Fibroblast of mammary gland (primary cell): ENCODE measurements at regions not wholly inside any gene's neighbourhood (a gene's known extent, or its start where the extent isn't known, plus 50 kb on each side); places are given as distances from the start of the nearest gene placed in this dataset.

Source experiments
- DNase-seq: peaks from one replicate; pipeline ENCODE4 v3.0.0-alpha.2; 2010; ENCODE audit warnings: low read depth
- H3K4me3 ChIP-seq: 2 replicates; pipeline ENCODE4 v1.5.1; 2011; ENCODE audit warnings: low read depth, mild to moderate bottlenecking, low read length, moderate library complexity; ENCODE audit not compliant: control insufficient read depth
- TF ChIP-seq, protein P1 (sequence below): conservative IDR thresholded peaks from 2 replicates; pipeline ENCODE4 v1.5.1; 2011; ENCODE audit warnings: low read depth, low read length, inconsistent platforms; ENCODE audit not compliant: control insufficient read depth, insufficient read depth

DNA sequence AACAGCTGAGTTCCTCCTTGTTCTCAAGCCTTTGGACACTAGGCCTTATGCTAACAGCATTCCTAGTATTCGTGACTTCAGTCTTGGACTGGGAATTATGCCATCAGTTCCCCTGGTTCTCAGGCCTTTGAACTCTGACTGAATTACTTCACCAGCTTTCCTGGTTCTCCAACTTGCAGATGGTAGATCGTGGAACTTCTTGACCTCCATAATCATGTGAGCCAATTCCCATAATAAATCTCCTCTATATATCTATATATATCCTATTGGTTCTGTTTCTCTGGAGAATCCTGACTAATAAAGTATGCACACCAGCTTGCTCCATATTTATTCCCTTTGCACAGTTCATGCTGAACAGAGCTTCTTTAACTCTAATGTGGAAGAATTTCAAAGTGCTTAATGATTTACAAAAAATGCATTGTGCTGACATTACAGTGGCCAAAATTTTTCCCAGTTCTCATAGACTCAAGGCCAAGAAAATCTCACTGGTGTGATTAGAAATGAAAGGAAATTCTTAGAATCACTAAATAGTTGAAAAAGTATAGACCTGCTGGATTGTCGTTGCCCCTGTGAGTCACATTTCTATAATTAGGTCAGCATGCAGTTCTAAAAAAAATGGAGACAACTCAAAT lies 462.9 kb upstream of the ADAMTS5 start:
- TF ChIP-seq, protein P1, sequence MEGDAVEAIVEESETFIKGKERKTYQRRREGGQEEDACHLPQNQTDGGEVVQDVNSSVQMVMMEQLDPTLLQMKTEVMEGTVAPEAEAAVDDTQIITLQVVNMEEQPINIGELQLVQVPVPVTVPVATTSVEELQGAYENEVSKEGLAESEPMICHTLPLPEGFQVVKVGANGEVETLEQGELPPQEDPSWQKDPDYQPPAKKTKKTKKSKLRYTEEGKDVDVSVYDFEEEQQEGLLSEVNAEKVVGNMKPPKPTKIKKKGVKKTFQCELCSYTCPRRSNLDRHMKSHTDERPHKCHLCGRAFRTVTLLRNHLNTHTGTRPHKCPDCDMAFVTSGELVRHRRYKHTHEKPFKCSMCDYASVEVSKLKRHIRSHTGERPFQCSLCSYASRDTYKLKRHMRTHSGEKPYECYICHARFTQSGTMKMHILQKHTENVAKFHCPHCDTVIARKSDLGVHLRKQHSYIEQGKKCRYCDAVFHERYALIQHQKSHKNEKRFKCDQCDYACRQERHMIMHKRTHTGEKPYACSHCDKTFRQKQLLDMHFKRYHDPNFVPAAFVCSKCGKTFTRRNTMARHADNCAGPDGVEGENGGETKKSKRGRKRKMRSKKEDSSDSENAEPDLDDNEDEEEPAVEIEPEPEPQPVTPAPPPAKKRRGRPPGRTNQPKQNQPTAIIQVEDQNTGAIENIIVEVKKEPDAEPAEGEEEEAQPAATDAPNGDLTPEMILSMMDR, result no peak
- peak; percentile 94 for DNase-seq
- no peak overlapping the region for H3K4me3 ChIP-seq

DNA sequence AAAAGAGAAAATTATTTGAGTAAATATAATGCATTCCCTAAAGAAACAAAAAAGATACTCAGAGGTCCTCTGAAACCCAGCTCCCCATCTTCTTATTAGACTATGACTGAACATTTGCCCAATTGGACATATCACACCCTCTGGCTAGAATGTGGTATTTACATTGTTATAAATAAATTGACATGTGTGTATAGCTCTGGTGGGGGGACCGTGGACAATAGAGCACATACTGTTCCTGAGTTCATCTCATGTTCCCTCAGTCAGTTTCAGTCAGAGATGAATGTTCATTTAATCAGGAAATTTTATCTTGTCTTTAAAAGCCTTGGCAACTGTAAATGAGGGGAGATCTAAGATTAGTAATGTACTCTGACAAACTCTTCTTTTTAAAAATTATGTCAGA lies 459.3 kb upstream of the ADAMTS5 start:
- TF ChIP-seq, protein P1, result no peak
- H3K4me3 ChIP-seq, result no peak overlapping the region
- DNase-seq, result no peak

DNA sequence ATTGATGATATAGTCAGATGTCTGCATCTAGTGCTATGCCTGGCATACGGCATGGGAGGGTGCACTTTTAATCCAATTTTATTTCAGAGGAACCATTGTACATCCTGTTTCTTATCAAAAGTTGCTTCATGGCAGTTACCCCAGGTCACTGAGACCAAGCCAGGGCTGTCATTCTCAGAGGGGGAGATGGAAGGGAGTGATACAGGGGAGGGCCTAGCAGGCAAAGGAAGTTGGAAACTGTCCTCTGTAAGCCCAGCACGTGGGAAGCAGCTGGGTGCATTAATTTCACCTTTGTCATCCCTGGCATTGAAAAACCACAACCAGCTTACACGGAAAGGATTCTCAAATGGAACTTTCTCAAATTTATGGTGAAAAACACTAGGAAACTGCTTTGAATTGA lies 458.7 kb upstream of the ADAMTS5 start:
- TF ChIP-seq, protein P1, result no peak
- H3K4me3 ChIP-seq, result no peak overlapping the region
- DNase-seq, result peak; percentile 76

DNA sequence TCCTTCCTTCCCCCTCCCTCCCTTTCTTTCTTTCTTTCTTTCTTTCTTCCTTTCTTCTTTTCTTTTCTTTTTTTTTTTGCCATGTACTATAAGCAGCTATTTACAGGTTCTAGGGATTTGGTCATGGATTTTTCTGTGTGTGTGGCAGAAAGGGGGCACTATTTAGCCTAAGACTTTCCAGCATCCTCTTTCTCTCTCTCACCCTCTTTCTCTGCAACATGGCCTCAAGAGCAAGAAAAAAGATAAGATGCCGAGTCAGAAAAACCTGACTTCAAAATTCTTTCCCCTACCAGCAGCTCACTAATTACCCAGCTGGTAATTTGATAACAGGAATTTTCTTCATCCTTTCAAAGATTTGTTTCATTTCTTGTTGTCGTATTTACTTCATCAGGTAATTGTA lies 458.3 kb upstream of the ADAMTS5 start:
- TF ChIP-seq, protein P1, result peak; percentile 6
- DNase-seq, result no peak
- H3K4me3 ChIP-seq, result no peak overlapping the region

DNA sequence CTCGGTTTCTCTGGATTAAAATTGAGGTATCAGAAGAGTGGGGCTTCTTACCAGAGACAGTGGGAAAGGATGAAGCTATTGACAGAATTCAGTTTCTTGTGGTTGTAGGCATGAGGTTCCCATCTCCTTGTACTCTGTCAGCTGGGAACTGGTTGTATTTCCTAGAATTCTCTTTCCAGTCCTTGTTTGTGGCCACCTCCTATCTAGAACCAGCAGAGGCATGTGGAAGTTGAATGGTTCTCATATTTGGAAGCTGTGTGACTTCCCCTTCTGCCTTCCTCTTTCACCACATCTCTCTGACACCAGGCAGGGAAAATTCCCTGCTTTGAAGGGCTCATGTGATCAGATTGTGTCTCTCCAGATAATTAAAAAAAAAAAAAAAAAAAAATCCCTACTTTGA lies 457.7 kb upstream of the ADAMTS5 start:
- DNase-seq, result peak; percentile 18
- no peak overlapping the region for H3K4me3 ChIP-seq
- TF ChIP-seq, protein P1, result no peak

DNA sequence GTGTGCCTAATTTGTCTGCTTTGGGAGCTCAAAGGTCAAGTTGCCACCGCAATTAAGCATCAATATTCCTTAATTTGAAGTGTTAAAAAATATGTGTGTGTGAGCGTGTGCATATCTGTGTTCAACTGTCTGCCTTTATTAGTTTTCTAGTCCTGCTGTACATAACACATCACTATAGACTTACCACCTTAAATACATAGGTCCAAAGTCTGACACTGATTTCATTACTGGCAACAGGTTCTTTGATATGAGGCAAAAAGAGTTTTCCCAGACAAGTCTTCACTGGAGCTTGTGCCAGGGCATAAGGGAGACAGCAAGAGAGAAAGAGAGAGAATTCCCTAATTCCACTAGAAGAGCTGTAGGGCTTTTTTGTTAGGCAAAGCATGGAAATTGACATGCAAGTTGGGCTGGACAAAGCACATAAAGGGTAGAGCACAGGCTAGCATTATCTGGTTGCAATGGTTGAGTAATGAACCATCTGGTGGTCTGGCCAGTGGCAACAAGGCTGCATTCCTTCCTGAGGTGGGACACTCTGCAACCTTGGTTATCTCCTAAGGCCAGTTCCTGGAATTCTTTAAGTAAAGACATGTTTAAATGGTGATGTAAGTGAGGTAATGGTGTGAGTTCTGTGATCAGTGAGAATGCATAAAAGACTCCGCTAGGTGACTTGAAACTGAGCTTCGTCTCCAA lies 457.2 kb upstream of the ADAMTS5 start:
- H3K4me3 ChIP-seq, result no peak overlapping the region
- TF ChIP-seq, protein P1, result no peak
- DNase-seq, result peak; percentile 39
